ENCODE measurements at regions not wholly inside any gene's neighbourhood (a gene's known extent, or its start where the extent isn't known, plus 50 kb on each side); places are given as distances from the start of the nearest gene placed in this dataset.

DNA sequence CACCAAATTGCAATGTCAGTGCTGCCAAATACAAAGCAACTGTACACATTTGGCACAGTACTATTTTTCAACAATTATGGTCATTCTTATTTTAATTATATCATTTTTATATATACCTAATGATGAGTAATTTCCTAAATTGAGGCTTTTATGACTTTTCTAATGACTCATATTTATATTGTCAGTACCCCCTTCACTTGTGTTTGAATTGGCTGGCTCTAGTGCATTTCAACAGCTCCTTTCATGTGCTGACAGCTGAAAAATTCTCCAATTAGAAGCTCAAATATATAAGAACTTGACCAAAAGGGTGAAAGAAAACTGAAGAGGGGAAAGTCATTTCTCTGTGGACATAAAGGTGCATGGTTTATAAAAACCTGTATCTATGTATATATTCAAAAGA is 263.3 kb downstream of the SLITRK1 start:
- H2AFZ ChIP-seq (ENCODE audit: low read depth): no peak overlapping the region
- H3K36me3 ChIP-seq (ENCODE audit: insufficient read depth): no peaks in the 10 kb centered on the region
- H3K27me3 ChIP-seq (ENCODE audit: insufficient read depth, low read depth): no peaks in the 10 kb centered on the region
- H3K27ac ChIP-seq: no peak overlapping the region
- H3K4me3 ChIP-seq (IDR thresholded peaks at IDR 0.05; ENCODE audit: insufficient read depth, low read depth, low read length): no peak overlapping the region
- H3K9ac ChIP-seq: no peak overlapping the region
- no peak overlapping the region for H3K4me2 ChIP-seq
- TF ChIP-seq, protein P1, sequence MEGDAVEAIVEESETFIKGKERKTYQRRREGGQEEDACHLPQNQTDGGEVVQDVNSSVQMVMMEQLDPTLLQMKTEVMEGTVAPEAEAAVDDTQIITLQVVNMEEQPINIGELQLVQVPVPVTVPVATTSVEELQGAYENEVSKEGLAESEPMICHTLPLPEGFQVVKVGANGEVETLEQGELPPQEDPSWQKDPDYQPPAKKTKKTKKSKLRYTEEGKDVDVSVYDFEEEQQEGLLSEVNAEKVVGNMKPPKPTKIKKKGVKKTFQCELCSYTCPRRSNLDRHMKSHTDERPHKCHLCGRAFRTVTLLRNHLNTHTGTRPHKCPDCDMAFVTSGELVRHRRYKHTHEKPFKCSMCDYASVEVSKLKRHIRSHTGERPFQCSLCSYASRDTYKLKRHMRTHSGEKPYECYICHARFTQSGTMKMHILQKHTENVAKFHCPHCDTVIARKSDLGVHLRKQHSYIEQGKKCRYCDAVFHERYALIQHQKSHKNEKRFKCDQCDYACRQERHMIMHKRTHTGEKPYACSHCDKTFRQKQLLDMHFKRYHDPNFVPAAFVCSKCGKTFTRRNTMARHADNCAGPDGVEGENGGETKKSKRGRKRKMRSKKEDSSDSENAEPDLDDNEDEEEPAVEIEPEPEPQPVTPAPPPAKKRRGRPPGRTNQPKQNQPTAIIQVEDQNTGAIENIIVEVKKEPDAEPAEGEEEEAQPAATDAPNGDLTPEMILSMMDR (conservative IDR thresholded peaks at IDR 0.05; ENCODE audit: low read depth, low read length): no peak
- H3K4me1 ChIP-seq (ENCODE audit: low read depth, poor library complexity, severe bottlenecking): no peaks in the 10 kb centered on the region
- H4K20me1 ChIP-seq (ENCODE audit: insufficient read depth): no peaks in the 10 kb centered on the region
- no peaks in the 10 kb centered on the region for H3K79me2 ChIP-seq (ENCODE audit: insufficient read depth, low read depth)

DNA sequence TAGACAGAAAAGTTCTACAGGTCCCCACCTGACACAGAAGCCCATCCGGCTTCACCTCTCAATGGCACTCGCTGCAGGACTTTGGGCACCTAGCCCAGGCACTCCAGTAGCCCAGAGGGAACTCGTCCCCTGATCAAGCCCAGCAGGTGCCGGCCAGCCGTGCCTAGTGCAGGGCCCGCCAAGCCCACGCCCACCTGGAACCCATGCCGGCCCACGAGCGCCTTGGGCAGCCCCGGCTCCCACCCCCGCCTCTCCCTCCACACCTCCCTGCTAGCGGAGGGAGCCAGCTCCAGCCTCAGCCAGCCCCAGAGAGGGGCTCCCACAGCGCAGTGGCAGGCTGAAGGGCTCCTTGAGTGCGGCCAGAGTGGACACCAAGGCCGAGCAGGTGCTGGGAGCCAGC is 268.8 kb downstream of the SLITRK1 start:
- H3K36me3 ChIP-seq (ENCODE audit: insufficient read depth): no peaks in the 10 kb centered on the region
- no peaks in the 10 kb centered on the region for H3K27me3 ChIP-seq (ENCODE audit: insufficient read depth, low read depth)
- H3K4me2 ChIP-seq: no peak overlapping the region
- H3K79me2 ChIP-seq (ENCODE audit: insufficient read depth, low read depth): no peaks in the 10 kb centered on the region
- no peaks in the 10 kb centered on the region for H4K20me1 ChIP-seq (ENCODE audit: insufficient read depth)
- H3K4me3 ChIP-seq (IDR thresholded peaks at IDR 0.05; ENCODE audit: insufficient read depth, low read depth, low read length): no peak overlapping the region
- no peaks in the 10 kb centered on the region for H3K4me1 ChIP-seq (ENCODE audit: low read depth, poor library complexity, severe bottlenecking)
- no peak overlapping the region for H2AFZ ChIP-seq (ENCODE audit: low read depth)
- TF ChIP-seq, protein P1 (conservative IDR thresholded peaks at IDR 0.05; ENCODE audit: low read depth, low read length): no peak
- H3K9ac ChIP-seq: no peak overlapping the region
- H3K27ac ChIP-seq: no peak overlapping the region

DNA sequence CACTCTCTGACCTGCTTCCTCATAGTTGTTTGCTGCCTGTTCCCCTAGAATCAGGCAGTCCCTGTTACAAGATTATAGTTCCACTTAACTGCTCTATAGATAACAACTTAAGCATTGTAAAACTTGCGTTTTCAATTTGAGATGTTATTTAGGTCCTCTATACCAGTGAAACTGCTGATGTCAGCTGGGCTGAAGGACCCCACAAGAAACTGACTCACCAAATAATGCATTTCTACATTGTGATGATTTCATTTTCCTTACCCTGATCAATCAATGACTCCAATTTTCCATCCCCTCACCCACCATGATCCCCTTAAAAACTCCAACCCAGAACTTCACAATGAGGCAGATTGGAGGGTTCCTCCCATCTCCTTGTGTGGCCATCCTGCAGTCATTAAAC is 280.7 kb downstream of the SLITRK1 start:
- Histone ChIP-seq H3K9ac (no peak overlapping the region), H3K27me3 (ENCODE audit: insufficient read depth, low read depth) (no peaks in the 10 kb centered on the region), H3K4me1 (ENCODE audit: low read depth, poor library complexity, severe bottlenecking) (no peaks in the 10 kb centered on the region), H3K27ac (no peak overlapping the region), H3K4me2 (no peak overlapping the region), H2AFZ (ENCODE audit: low read depth) (no peak overlapping the region), H3K4me3 (IDR thresholded peaks at IDR 0.05; ENCODE audit: insufficient read depth, low read depth, low read length) (no peak overlapping the region), H3K79me2 (ENCODE audit: insufficient read depth, low read depth) (no peaks in the 10 kb centered on the region), H4K20me1 (ENCODE audit: insufficient read depth) (no peaks in the 10 kb centered on the region), H3K36me3 (ENCODE audit: insufficient read depth) (no peaks in the 10 kb centered on the region)
- TF ChIP-seq, protein P1 (conservative IDR thresholded peaks at IDR 0.05; ENCODE audit: low read depth, low read length): no peak

DNA sequence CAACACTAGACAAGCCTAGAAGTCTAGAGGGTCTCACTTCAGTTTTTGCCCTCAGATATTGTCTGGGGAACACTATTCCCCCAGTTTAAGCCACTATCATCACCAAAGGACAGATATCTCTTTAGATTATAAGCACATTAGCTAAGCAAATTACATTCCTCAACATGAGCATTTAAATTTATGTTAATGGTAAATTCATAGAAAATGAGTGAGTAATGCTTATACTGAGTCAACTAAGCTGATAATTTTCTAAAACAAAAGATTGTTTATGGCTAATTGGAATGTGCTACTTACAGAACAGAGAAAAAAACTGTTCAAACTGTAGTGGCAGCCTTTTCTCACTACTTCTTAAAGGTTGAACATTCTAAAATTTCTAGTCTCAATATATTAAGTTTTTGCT is 290.2 kb downstream of the SLITRK1 start:
- H2AFZ ChIP-seq (ENCODE audit: low read depth): no peak overlapping the region
- no peaks in the 10 kb centered on the region for H3K27me3 ChIP-seq (ENCODE audit: insufficient read depth, low read depth)
- TF ChIP-seq, protein P1 (conservative IDR thresholded peaks at IDR 0.05; ENCODE audit: low read depth, low read length): no peak
- H3K4me2 ChIP-seq: no peak overlapping the region
- H3K27ac ChIP-seq: no peak overlapping the region
- no peak overlapping the region for H3K9ac ChIP-seq
- H3K79me2 ChIP-seq (ENCODE audit: insufficient read depth, low read depth): no peaks in the 10 kb centered on the region
- H3K4me1 ChIP-seq (ENCODE audit: low read depth, poor library complexity, severe bottlenecking): no peaks in the 10 kb centered on the region
- H3K4me3 ChIP-seq (IDR thresholded peaks at IDR 0.05; ENCODE audit: insufficient read depth, low read depth, low read length): no peak overlapping the region
- no peaks in the 10 kb centered on the region for H4K20me1 ChIP-seq (ENCODE audit: insufficient read depth)
- H3K36me3 ChIP-seq (ENCODE audit: insufficient read depth): no peaks in the 10 kb centered on the region

DNA sequence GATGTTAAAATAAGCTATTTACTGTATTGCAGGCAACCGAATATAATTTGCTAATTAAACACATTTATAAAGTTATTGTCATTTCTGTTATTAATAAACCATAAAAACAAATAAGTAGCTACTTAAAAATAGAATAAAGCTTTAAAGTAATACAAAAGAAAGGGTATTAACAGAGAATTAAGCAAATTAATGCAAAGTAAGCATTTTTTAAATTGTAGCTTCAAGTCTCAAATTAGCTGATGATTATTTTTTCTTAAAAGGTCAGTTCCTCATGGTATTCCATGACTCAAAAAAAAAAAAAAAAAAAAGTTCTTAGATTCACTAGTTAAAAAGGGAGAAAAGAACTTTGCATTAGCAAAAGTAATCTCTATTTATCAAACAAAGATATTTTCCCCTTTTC is 292.5 kb downstream of the SLITRK1 start:
- Histone ChIP-seq H3K27ac (no peak overlapping the region), H3K4me2 (no peak overlapping the region)
- TF ChIP-seq, protein P1 (conservative IDR thresholded peaks at IDR 0.05; ENCODE audit: low read depth, low read length): no peak

More for the DNA sequence above, 292.5 kb downstream of the SLITRK1 start:
- Histone ChIP-seq H4K20me1 (ENCODE audit: insufficient read depth) (no peaks in the 10 kb centered on the region), H3K4me3 (IDR thresholded peaks at IDR 0.05; ENCODE audit: insufficient read depth, low read depth, low read length) (no peak overlapping the region), H3K4me1 (ENCODE audit: low read depth, poor library complexity, severe bottlenecking) (no peaks in the 10 kb centered on the region), H2AFZ (ENCODE audit: low read depth) (no peak overlapping the region), H3K36me3 (ENCODE audit: insufficient read depth) (no peaks in the 10 kb centered on the region), H3K79me2 (ENCODE audit: insufficient read depth, low read depth) (no peaks in the 10 kb centered on the region), H3K27me3 (ENCODE audit: insufficient read depth, low read depth) (no peaks in the 10 kb centered on the region), H3K9ac (no peak overlapping the region)

Measured in KMS-11 (cell line).